ENCODE measurements at regions not wholly inside any gene's neighbourhood (a gene's known extent, or its start where the extent isn't known, plus 50 kb on each side); places are given as distances from the start of the nearest gene placed in this dataset.
A peak's percentile ranks its signal among the peaks of the same experiment; 100 is the strongest.
"Not testable (repeated sequence)": the region's sequence is repeated elsewhere in the genome, so short reads cannot be mapped to it uniquely, and the experiment has no call there.

DNA sequence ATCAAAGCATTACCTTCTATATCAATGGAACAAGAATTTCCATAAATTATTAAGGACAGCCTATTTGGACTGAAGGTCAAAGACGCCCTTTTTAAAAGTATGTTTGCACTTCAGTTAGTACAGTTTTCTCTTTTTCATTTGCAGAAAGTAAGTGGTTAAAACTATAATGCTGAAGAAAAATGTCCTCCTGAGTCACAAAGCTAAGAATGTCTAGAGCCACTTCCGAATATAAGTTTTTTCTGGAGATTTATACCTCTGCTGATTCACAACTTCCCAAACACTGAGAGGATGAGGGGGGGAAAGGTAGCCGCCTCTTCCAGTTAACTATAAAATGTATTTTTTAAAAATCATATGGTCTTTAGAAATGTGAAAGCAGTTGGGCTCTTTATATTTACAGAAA lies 84.9 kb downstream of the DUSP6 start:
- Histone ChIP-seq H3K4me1 (ENCODE audit: control insufficient read depth, insufficient read depth, low read depth, low read length) (no peaks in the 10 kb centered on the region), H3K4ac (ENCODE audit: low read depth in 1 of 2, low read length in 2 of 2) (no peak overlapping the region), H3K9ac (ENCODE audit: low read length) (no peak overlapping the region), H3K27ac (ENCODE audit: low read length, poor library complexity, severe bottlenecking) (no peak overlapping the region), H3K23ac (ENCODE audit: low read length in 2 of 2) (no peak overlapping the region), H2BK15ac (ENCODE audit: low read depth, poor library complexity, severe bottlenecking) (no peak overlapping the region), H3K4me3 (ENCODE audit: insufficient read depth in 1 of 2, low read depth in 1 of 2, low read length in 2 of 2) (no peak overlapping the region), H2AFZ (ENCODE audit: low read depth, low read length) (no peak overlapping the region), H3K36me3 (ENCODE audit: control insufficient read depth in 1 of 2, insufficient read depth in 2 of 2, low read depth in 1 of 2, low read length in 2 of 2) (no peaks in the 10 kb centered on the region), H2AK5ac (ENCODE audit: low read length, severe bottlenecking) (no peak overlapping the region), H3K4me2 (ENCODE audit: low read length, poor library complexity, severe bottlenecking) (no peak overlapping the region), H4K8ac (ENCODE audit: low read length) (no peak overlapping the region), H3K79me1 (replicated peaks; ENCODE audit: low read length, poor library complexity, severe bottlenecking) (no peaks in the 10 kb centered on the region), H4K91ac (ENCODE audit: low read length) (no peak overlapping the region), H3K14ac (ENCODE audit: low read length in 2 of 2) (no peak overlapping the region), H3K27me3 (ENCODE audit: control insufficient read depth in 1 of 2, insufficient read depth in 1 of 2, low read length in 2 of 2) (no peaks in the 10 kb centered on the region), H3K18ac (ENCODE audit: low read depth in 1 of 2, low read length in 2 of 2) (no peak overlapping the region), H2BK12ac (ENCODE audit: low read length in 2 of 2) (no peak overlapping the region), H3K9me3 (ENCODE audit: control insufficient read depth, low read length) (no peaks in the 10 kb centered on the region), H2BK5ac (ENCODE audit: low read depth, low read length, poor library complexity, severe bottlenecking) (no peak overlapping the region), H2BK120ac (ENCODE audit: low read depth, low read length) (no peak overlapping the region)
- WGBS = no CpG with 5 or more reads among the region's 3 CpGs
- peak; percentile 38 for DNase-seq

DNA sequence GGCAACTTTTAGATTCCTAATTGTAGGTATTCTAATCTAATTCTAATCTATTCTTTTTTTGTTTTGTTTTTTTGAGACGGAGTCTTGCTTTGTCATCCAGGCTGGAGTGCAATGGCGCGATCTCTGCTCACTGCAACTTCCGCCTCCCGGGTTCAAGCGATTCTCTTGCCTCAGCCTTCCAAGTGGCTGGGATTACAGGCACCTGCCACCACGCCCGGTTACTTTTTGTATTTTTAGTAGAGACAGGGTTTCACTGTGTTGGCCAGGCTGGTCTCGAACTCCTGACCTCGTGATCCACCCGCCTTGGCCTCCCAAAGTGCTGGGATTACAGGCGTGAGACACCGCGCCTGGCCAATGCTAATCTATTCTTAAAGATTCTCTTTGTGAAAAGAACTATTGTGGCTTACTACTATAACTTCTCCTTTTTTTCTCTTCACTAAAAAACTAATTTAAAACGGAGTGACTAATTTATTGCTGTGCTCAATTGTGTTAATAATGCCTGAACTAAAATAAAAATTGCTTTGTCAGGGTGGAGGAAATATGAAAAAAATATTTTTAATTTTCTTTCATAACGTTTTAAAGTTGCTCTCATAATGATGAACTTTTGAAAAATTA lies 85.6 kb downstream of the DUSP6 start:
- H4K8ac ChIP-seq (ENCODE audit: low read length); H3K4me3 ChIP-seq (ENCODE audit: insufficient read depth in 1 of 2, low read depth in 1 of 2, low read length in 2 of 2); H2AFZ ChIP-seq (ENCODE audit: low read depth, low read length); H3K79me1 ChIP-seq (replicated peaks; ENCODE audit: low read length, poor library complexity, severe bottlenecking); H2BK5ac ChIP-seq (ENCODE audit: low read depth, low read length, poor library complexity, severe bottlenecking); H4K91ac ChIP-seq (ENCODE audit: low read length); H3K23ac ChIP-seq (ENCODE audit: low read length in 2 of 2); H3K27ac ChIP-seq (ENCODE audit: low read length, poor library complexity, severe bottlenecking); H3K9ac ChIP-seq (ENCODE audit: low read length); DNase-seq; H3K14ac ChIP-seq (ENCODE audit: low read length in 2 of 2); H3K18ac ChIP-seq (ENCODE audit: low read depth in 1 of 2, low read length in 2 of 2); H2BK120ac ChIP-seq (ENCODE audit: low read depth, low read length); H3K36me3 ChIP-seq (ENCODE audit: control insufficient read depth in 1 of 2, insufficient read depth in 2 of 2, low read depth in 1 of 2, low read length in 2 of 2); H3K4me1 ChIP-seq (ENCODE audit: control insufficient read depth, insufficient read depth, low read depth, low read length); H3K4ac ChIP-seq (ENCODE audit: low read depth in 1 of 2, low read length in 2 of 2); H3K9me3 ChIP-seq (ENCODE audit: control insufficient read depth, low read length); H2BK12ac ChIP-seq (ENCODE audit: low read length in 2 of 2); H2AK5ac ChIP-seq (ENCODE audit: low read length, severe bottlenecking); H3K4me2 ChIP-seq (ENCODE audit: low read length, poor library complexity, severe bottlenecking); H3K27me3 ChIP-seq (ENCODE audit: control insufficient read depth in 1 of 2, insufficient read depth in 1 of 2, low read length in 2 of 2); H2BK15ac ChIP-seq (ENCODE audit: low read depth, poor library complexity, severe bottlenecking): not testable (repeated sequence)
- 99% methylated on average over 11 of the region's 16 CpGs for WGBS

DNA sequence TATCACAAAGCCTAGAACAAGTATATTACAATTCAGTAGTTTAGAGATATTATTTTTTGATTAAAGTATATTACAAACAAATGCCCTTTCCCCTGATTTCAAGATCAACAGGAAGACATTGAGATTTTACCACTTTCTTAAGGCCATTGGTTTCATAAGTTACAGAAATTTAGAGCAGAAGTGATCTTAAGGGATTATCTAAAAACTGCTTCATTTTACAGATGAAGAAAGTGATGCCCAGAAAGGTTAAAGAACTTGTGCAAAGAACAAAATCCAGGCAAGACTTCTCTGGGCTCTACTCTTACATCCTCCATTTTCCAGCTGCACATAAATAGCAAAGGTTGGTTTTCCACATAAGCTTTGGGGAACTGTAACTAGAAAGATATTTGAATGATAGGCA lies 87.5 kb downstream of the DUSP6 start:
- Histone ChIP-seq H3K27me3 (ENCODE audit: control insufficient read depth in 1 of 2, insufficient read depth in 1 of 2, low read length in 2 of 2) (no peaks in the 10 kb centered on the region), H3K4me1 (ENCODE audit: control insufficient read depth, insufficient read depth, low read depth, low read length) (no peaks in the 10 kb centered on the region), H4K8ac (ENCODE audit: low read length) (no peak overlapping the region), H3K4ac (ENCODE audit: low read depth in 1 of 2, low read length in 2 of 2) (no peak overlapping the region), H3K36me3 (ENCODE audit: control insufficient read depth in 1 of 2, insufficient read depth in 2 of 2, low read depth in 1 of 2, low read length in 2 of 2) (no peaks in the 10 kb centered on the region), H3K27ac (ENCODE audit: low read length, poor library complexity, severe bottlenecking) (no peak overlapping the region), H2AK5ac (ENCODE audit: low read length, severe bottlenecking) (no peak overlapping the region), H2AFZ (ENCODE audit: low read depth, low read length) (no peak overlapping the region), H3K14ac (ENCODE audit: low read length in 2 of 2) (no peak overlapping the region), H2BK15ac (ENCODE audit: low read depth, poor library complexity, severe bottlenecking) (no peak overlapping the region), H3K4me3 (ENCODE audit: insufficient read depth in 1 of 2, low read depth in 1 of 2, low read length in 2 of 2) (no peak overlapping the region), H3K9ac (ENCODE audit: low read length) (no peak overlapping the region), H3K23ac (ENCODE audit: low read length in 2 of 2) (no peak overlapping the region), H4K91ac (ENCODE audit: low read length) (no peak overlapping the region), H2BK120ac (ENCODE audit: low read depth, low read length) (no peak overlapping the region), H2BK12ac (ENCODE audit: low read length in 2 of 2) (no peak overlapping the region), H3K9me3 (ENCODE audit: control insufficient read depth, low read length) (no peaks in the 10 kb centered on the region), H3K4me2 (ENCODE audit: low read length, poor library complexity, severe bottlenecking) (no peak overlapping the region), H2BK5ac (ENCODE audit: low read depth, low read length, poor library complexity, severe bottlenecking) (no peak overlapping the region), H3K79me1 (replicated peaks; ENCODE audit: low read length, poor library complexity, severe bottlenecking) (no peaks in the 10 kb centered on the region), H3K18ac (ENCODE audit: low read depth in 1 of 2, low read length in 2 of 2) (no peak overlapping the region)
- DNase-seq = no peak

DNA sequence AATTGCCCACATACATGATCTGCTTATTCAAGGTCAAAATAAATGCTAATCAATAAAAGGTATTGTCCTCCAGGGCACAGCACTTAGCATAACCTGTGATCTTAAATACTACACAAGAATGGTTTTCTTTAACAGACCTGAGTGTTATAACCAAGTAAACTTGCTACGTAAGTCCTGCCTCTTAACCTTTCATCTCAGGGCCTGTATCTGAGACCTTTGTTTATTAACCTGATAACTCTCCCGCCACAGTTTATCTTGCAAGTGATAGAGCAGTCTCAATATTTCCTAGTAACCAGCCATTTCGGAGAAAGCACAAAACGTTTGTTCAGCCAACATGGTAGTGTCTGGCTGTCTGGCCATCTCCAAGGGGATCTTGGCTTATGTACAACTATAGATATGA lies 88.4 kb downstream of the DUSP6 start:
- Histone ChIP-seq H3K9me3 (ENCODE audit: control insufficient read depth, low read length) (no peaks in the 10 kb centered on the region), H3K27me3 (ENCODE audit: control insufficient read depth in 1 of 2, insufficient read depth in 1 of 2, low read length in 2 of 2) (no peaks in the 10 kb centered on the region), H3K27ac (ENCODE audit: low read length, poor library complexity, severe bottlenecking) (no peak overlapping the region), H3K4me3 (ENCODE audit: insufficient read depth in 1 of 2, low read depth in 1 of 2, low read length in 2 of 2) (no peak overlapping the region), H2BK5ac (ENCODE audit: low read depth, low read length, poor library complexity, severe bottlenecking) (no peak overlapping the region), H3K18ac (ENCODE audit: low read depth in 1 of 2, low read length in 2 of 2) (no peak overlapping the region), H4K91ac (ENCODE audit: low read length) (no peak overlapping the region), H3K36me3 (ENCODE audit: control insufficient read depth in 1 of 2, insufficient read depth in 2 of 2, low read depth in 1 of 2, low read length in 2 of 2) (no peaks in the 10 kb centered on the region), H3K14ac (ENCODE audit: low read length in 2 of 2) (no peak overlapping the region), H2BK15ac (ENCODE audit: low read depth, poor library complexity, severe bottlenecking) (no peak overlapping the region), H3K4me1 (ENCODE audit: control insufficient read depth, insufficient read depth, low read depth, low read length) (no peaks in the 10 kb centered on the region), H4K8ac (ENCODE audit: low read length) (no peak overlapping the region), H3K79me1 (replicated peaks; ENCODE audit: low read length, poor library complexity, severe bottlenecking) (no peaks in the 10 kb centered on the region), H3K23ac (ENCODE audit: low read length in 2 of 2) (no peak overlapping the region), H3K9ac (ENCODE audit: low read length) (no peak overlapping the region), H3K4ac (ENCODE audit: low read depth in 1 of 2, low read length in 2 of 2) (no peak overlapping the region), H2AK5ac (ENCODE audit: low read length, severe bottlenecking) (no peak overlapping the region), H3K4me2 (ENCODE audit: low read length, poor library complexity, severe bottlenecking) (no peak overlapping the region), H2AFZ (ENCODE audit: low read depth, low read length) (no peak overlapping the region), H2BK12ac (ENCODE audit: low read length in 2 of 2) (no peak overlapping the region), H2BK120ac (ENCODE audit: low read depth, low read length) (no peak overlapping the region)
- 76% methylated on average over 2 of the region's 4 CpGs for WGBS
- no peak for DNase-seq
